ENCODE measurements at regions not wholly inside any gene's neighbourhood (a gene's known extent, or its start where the extent isn't known, plus 50 kb on each side); places are given as distances from the start of the nearest gene placed in this dataset.

DNA sequence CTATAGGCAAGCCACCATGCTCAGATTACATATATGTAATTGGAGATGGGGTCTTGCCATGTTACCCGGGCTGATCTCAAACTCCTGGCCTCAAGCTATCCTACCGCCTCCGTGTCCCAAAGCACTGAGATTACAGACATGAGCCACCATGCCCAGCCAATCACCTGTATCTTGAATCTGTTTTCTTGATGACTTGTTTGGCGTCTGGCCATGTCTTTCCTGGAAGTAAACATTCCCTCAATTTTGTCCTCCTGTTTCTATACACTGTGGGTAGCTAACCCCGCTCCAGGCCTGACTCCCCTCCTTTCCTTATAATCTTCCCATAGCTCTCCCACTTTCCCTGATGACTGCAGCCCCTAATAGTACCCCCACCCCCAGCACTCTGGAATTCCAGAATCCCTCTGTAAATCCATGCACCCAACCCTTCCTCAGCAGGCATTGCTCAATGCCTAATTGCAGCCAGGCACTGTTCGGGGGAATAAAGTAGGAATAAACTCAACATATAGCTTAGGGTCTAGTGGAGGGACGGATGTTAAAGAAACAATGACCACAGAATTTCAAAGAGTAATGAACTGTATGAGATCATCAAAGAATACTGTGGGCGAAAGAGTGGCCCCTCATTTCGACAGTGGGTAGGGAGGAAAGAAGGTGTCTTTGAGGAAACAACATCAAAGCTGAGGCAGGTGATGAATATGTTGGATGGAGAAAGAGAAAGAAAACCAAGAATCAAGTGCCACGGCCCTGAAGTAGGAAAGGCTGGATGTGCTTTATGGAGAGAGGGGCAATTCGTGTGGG, 161.5 kb downstream of the ADSS2 start:
- TF ChIP-seq, protein P1, sequence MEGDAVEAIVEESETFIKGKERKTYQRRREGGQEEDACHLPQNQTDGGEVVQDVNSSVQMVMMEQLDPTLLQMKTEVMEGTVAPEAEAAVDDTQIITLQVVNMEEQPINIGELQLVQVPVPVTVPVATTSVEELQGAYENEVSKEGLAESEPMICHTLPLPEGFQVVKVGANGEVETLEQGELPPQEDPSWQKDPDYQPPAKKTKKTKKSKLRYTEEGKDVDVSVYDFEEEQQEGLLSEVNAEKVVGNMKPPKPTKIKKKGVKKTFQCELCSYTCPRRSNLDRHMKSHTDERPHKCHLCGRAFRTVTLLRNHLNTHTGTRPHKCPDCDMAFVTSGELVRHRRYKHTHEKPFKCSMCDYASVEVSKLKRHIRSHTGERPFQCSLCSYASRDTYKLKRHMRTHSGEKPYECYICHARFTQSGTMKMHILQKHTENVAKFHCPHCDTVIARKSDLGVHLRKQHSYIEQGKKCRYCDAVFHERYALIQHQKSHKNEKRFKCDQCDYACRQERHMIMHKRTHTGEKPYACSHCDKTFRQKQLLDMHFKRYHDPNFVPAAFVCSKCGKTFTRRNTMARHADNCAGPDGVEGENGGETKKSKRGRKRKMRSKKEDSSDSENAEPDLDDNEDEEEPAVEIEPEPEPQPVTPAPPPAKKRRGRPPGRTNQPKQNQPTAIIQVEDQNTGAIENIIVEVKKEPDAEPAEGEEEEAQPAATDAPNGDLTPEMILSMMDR (IDR thresholded peaks at IDR 0.05), result no peak
- TF ChIP-seq POLR2A (IDR thresholded peaks at IDR 0.05) (no peak), POLR2AphosphoS5 (IDR thresholded peaks at IDR 0.05) (no peak), EP300 (IDR thresholded peaks at IDR 0.05) (no peak)

All from upper lobe of left lung (tissue), 4 donors.